HG03175 (cell line): ENCODE measurements at regions not wholly inside any gene's neighbourhood (a gene's known extent, or its start where the extent isn't known, plus 50 kb on each side); places are given as distances from the start of the nearest gene placed in this dataset.
"Not testable (repeated sequence)": the region's sequence is repeated elsewhere in the genome, so short reads cannot be mapped to it uniquely, and the experiment has no call there.

Experiments used
- ATAC-seq: cut with Tn5 transposase; IDR thresholded peaks from one replicate; pipeline ENCODE4 v1.9.1; 2021; ENCODE audit warnings: mild to moderate bottlenecking, moderate library complexity; ENCODE audit not compliant: unreplicated experiment

GRCh38 chr2:193480187-193480586, 1285.5 kb upstream of the TMEFF2 start:
- no peak for ATAC-seq

GRCh38 chr2:193476171-193476800, 1281.6 kb upstream of the TMEFF2 start:
- no peak for ATAC-seq

GRCh38 chr2:193475038-193475437, 1280.3 kb upstream of the TMEFF2 start:
- ATAC-seq = no peak

- ATAC-seq = no peak
Measured at GRCh38 chr2:193469251-193469650, 1274.5 kb upstream of the TMEFF2 start.

- no peak for ATAC-seq
Measured at GRCh38 chr2:193467276-193467987, 1272.7 kb upstream of the TMEFF2 start.

- no peak for ATAC-seq
Measured at GRCh38 chr2:193463011-193463410, 1268.3 kb upstream of the TMEFF2 start.

- no peak for ATAC-seq
Measured at GRCh38 chr2:193462411-193462810, 1267.7 kb upstream of the TMEFF2 start.

- ATAC-seq = no peak
Measured at GRCh38 chr2:193461431-193461934, 1266.8 kb upstream of the TMEFF2 start.

- no peak for ATAC-seq
Measured at GRCh38 chr2:193446967-193447366, 1252.2 kb upstream of the TMEFF2 start.

GRCh38 chr2:193442293-193442692, 1247.6 kb upstream of the TMEFF2 start:
- no peak for ATAC-seq

GRCh38 chr2:193428336-193428818, 1233.6 kb upstream of the TMEFF2 start:
- ATAC-seq = no peak

GRCh38 chr2:193412368-193412767, 1217.6 kb upstream of the TMEFF2 start:
- ATAC-seq = not testable (repeated sequence)

GRCh38 chr2:193409951-193410350, 1215.2 kb upstream of the TMEFF2 start:
- ATAC-seq = no peak

GRCh38 chr2:193382583-193382982, 1187.8 kb upstream of the TMEFF2 start:
- no peak for ATAC-seq

GRCh38 chr2:193377789-193378188, 1183.1 kb upstream of the TMEFF2 start:
- ATAC-seq = no peak

GRCh38 chr2:193373120-193373519, 1178.4 kb upstream of the TMEFF2 start:
- ATAC-seq = no peak

GRCh38 chr2:193371200-193371599, 1176.5 kb upstream of the TMEFF2 start:
- ATAC-seq = no peak

- ATAC-seq = no peak
Measured at GRCh38 chr2:193368615-193369014, 1173.9 kb upstream of the TMEFF2 start.

- no peak for ATAC-seq
Measured at GRCh38 chr2:193357508-193357907, 1162.8 kb upstream of the TMEFF2 start.

GRCh38 chr2:193352665-193353242, 1158.0 kb upstream of the TMEFF2 start:
- ATAC-seq = not testable (repeated sequence)

- ATAC-seq = no peak
Measured at GRCh38 chr2:193350509-193350908, 1155.8 kb upstream of the TMEFF2 start.

GRCh38 chr2:193349642-193350041, 1154.9 kb upstream of the TMEFF2 start:
- ATAC-seq = no peak
